GM23338 (cell line): ENCODE measurements at regions not wholly inside any gene's neighbourhood (a gene's known extent, or its start where the extent isn't known, plus 50 kb on each side); places are given as distances from the start of the nearest gene placed in this dataset.

ENCODE experiments used
- EZH2phosphoT487 ChIP-seq: fragments of 200-600 bp; sonication (generic); IDR thresholded peaks from one replicate; pipeline ENCODE4 v1.8.1; 2018; ENCODE audit warnings: antibody characterized with exemption; ENCODE audit not compliant: unreplicated experiment
- POLR2AphosphoS5 ChIP-seq: IDR thresholded peaks from 2 replicates; pipeline ENCODE4 v1.6.1; 2016; ENCODE audit warnings: antibody characterized with exemption, low read depth
- STAT1 ChIP-seq: IDR thresholded peaks from one replicate; pipeline ENCODE4 v1.6.1; 2016; ENCODE audit warnings: antibody characterized with exemption; ENCODE audit not compliant: unreplicated experiment
- TF ChIP-seq, protein P1 (sequence below), 2 experiments: fragments of 200-600 bp in 1 of 2; sonication (generic) in 1 of 2; conservative IDR thresholded peaks; 2 replicates each; pipeline versions ENCODE4 v1.5.1 to v1.6.1; 2016 to 2017; ENCODE audit warnings: antibody characterized with exemption in 2 of 2, low read depth in 2 of 2, mild to moderate bottlenecking in 2 of 2, moderate library complexity in 1 of 2
- TF ChIP-seq, protein P2 (sequence below): IDR thresholded peaks from one replicate; pipeline ENCODE4 v1.6.1; 2018; ENCODE audit warnings: antibody characterized with exemption; ENCODE audit not compliant: unreplicated experiment

DNA sequence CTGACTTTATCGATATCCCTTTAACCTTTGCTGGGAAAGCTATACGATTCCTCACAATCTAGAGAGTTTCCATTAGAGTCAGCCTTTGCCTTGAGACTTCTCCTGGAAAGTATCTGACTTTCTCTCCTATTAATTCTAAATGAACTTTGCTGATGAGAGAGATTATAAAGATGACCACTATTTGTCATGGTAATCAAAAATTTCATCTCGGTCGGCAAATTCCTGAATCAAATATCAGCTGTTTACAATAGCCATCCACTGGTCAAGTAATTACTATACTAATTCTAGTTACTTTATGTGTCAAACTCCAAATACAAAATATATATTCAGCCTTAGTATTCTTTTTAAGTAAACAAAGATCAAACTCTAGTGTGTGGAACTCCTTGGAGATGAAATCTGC is 164.4 kb upstream of the ITGA1 start:
- TF ChIP-seq, protein P1, sequence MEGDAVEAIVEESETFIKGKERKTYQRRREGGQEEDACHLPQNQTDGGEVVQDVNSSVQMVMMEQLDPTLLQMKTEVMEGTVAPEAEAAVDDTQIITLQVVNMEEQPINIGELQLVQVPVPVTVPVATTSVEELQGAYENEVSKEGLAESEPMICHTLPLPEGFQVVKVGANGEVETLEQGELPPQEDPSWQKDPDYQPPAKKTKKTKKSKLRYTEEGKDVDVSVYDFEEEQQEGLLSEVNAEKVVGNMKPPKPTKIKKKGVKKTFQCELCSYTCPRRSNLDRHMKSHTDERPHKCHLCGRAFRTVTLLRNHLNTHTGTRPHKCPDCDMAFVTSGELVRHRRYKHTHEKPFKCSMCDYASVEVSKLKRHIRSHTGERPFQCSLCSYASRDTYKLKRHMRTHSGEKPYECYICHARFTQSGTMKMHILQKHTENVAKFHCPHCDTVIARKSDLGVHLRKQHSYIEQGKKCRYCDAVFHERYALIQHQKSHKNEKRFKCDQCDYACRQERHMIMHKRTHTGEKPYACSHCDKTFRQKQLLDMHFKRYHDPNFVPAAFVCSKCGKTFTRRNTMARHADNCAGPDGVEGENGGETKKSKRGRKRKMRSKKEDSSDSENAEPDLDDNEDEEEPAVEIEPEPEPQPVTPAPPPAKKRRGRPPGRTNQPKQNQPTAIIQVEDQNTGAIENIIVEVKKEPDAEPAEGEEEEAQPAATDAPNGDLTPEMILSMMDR (conservative IDR thresholded peaks at IDR 0.05; ENCODE audit: low read depth in 2 of 2) = no peak
- TF ChIP-seq STAT1 = no peak
- TF ChIP-seq POLR2AphosphoS5 = no peak
- TF ChIP-seq, protein P2, sequence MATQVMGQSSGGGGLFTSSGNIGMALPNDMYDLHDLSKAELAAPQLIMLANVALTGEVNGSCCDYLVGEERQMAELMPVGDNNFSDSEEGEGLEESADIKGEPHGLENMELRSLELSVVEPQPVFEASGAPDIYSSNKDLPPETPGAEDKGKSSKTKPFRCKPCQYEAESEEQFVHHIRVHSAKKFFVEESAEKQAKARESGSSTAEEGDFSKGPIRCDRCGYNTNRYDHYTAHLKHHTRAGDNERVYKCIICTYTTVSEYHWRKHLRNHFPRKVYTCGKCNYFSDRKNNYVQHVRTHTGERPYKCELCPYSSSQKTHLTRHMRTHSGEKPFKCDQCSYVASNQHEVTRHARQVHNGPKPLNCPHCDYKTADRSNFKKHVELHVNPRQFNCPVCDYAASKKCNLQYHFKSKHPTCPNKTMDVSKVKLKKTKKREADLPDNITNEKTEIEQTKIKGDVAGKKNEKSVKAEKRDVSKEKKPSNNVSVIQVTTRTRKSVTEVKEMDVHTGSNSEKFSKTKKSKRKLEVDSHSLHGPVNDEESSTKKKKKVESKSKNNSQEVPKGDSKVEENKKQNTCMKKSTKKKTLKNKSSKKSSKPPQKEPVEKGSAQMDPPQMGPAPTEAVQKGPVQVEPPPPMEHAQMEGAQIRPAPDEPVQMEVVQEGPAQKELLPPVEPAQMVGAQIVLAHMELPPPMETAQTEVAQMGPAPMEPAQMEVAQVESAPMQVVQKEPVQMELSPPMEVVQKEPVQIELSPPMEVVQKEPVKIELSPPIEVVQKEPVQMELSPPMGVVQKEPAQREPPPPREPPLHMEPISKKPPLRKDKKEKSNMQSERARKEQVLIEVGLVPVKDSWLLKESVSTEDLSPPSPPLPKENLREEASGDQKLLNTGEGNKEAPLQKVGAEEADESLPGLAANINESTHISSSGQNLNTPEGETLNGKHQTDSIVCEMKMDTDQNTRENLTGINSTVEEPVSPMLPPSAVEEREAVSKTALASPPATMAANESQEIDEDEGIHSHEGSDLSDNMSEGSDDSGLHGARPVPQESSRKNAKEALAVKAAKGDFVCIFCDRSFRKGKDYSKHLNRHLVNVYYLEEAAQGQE = no peak
- no peak for TF ChIP-seq EZH2phosphoT487
